ENCODE measurements at regions not wholly inside any gene's neighbourhood (a gene's known extent, or its start where the extent isn't known, plus 50 kb on each side); places are given as distances from the start of the nearest gene placed in this dataset.

DNA sequence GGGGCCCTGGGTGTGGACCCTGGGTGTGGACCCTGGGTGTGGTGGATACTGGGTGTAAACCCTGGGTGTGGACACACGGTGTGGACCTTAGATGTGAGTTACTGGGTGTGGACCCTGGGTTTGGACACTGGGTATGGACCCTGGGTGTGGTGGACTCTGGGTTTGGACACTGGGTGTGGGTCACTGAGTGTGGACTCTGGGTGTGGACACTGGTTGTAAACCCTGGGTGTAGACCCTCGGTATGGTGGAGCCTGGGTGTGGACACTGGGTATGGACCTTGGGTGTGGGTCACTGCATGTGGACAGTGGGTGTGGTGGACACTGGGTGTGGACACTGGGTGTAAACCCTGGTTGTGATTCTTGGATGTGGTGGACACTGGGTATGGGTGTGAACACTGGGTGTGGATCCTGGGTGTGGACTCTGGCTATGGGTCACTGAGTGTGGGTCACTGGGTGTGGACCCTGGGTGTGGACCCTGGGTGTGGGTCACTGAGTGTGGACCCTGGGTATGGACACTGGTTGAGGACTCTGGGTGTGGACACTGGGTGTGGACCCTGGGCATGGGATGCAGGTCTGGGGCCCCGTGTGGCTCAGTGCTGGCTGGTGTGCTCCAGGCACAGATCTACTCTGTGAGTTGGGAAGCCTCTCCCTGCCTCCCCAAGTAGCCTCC lies 356.2 kb downstream of the GLRX3 start:
- H3K4me3 ChIP-seq (ENCODE audit: control insufficient read depth in 1 of 2, extremely low read depth in 1 of 2, low read length in 1 of 2) = no peak overlapping the region
- H3K4me1 Mint-ChIP-seq = no peaks in the 10 kb centered on the region
- no peaks in the 10 kb centered on the region for H3K4me1 ChIP-seq (ENCODE audit: control insufficient read depth in 1 of 2, extremely low read depth in 1 of 2, insufficient read depth in 2 of 2, low read length in 2 of 2)
- H3K36me3 Mint-ChIP-seq = no peaks in the 10 kb centered on the region
- H3K27ac ChIP-seq (ENCODE audit: low read length) = no peak overlapping the region
- peaks cover 0 to 3% of the 10 kb centered on the region in 2 donors for H3K27me3 Mint-ChIP-seq
- H3K9me3 Mint-ChIP-seq = no peaks in the 10 kb centered on the region
- no peaks in the 10 kb centered on the region for H3K9me3 ChIP-seq
- no peak for ATAC-seq (replicated peaks in 1 of 4)
- no peaks in the 10 kb centered on the region for H3K36me3 ChIP-seq (ENCODE audit: control insufficient read depth in 2 of 2, extremely low read depth in 1 of 2, insufficient read depth in 1 of 2, low read length in 1 of 2)
- CTCF ChIA-PET = no interaction called here
- WGBS (ENCODE audit: insufficient coverage) = 74% methylated on average over 3 of the region's 3 CpGs
- no peak overlapping the region for H3K27ac Mint-ChIP-seq
- POLR2A ChIA-PET = no interaction called here
- H3K4me3 Mint-ChIP-seq = no peak overlapping the region
- H3K27me3 ChIP-seq (replicated peaks in 1 of 2; ENCODE audit: control insufficient read depth in 2 of 2, extremely low read depth in 1 of 2, insufficient read depth in 2 of 2, low read length in 1 of 2) = peaks cover 0 to 3% of the 10 kb centered on the region in 2 experiments
- DNase-seq = no peak

- Mint-ChIP-seq H3K36me3 (no peaks in the 10 kb centered on the region), H3K4me3 (no peak overlapping the region), H3K27me3 (peaks cover 0 to 3% of the 10 kb centered on the region in 2 donors), H3K4me1 (no peaks in the 10 kb centered on the region), H3K9me3 (no peaks in the 10 kb centered on the region), H3K27ac (no peak overlapping the region)
- ChIA-PET POLR2A (no interaction called here), CTCF (no interaction called here)
- DNase-seq = no peak
- no peak for ATAC-seq (replicated peaks in 1 of 4)
- Histone ChIP-seq H3K27me3 (replicated peaks in 1 of 2; ENCODE audit: control insufficient read depth in 2 of 2, extremely low read depth in 1 of 2, insufficient read depth in 2 of 2, low read length in 1 of 2) (peaks cover 0 to 3% of the 10 kb centered on the region in 2 experiments), H3K36me3 (ENCODE audit: control insufficient read depth in 2 of 2, extremely low read depth in 1 of 2, insufficient read depth in 1 of 2, low read length in 1 of 2) (no peaks in the 10 kb centered on the region), H3K27ac (ENCODE audit: low read length) (no peak overlapping the region), H3K4me3 (ENCODE audit: control insufficient read depth in 1 of 2, extremely low read depth in 1 of 2, low read length in 1 of 2) (no peak overlapping the region), H3K4me1 (ENCODE audit: control insufficient read depth in 1 of 2, extremely low read depth in 1 of 2, insufficient read depth in 2 of 2, low read length in 2 of 2) (no peaks in the 10 kb centered on the region), H3K9me3 (no peaks in the 10 kb centered on the region)
- 78% methylated on average over 9 of the region's 13 CpGs for WGBS (ENCODE audit: insufficient coverage)
These were observed 356.8 kb downstream of the GLRX3 start for GRCh38 chr10:130493021-130493420.

- no peak for ATAC-seq (replicated peaks in 1 of 4)
- POLR2A ChIA-PET = no interaction called here
- no peak overlapping the region for H3K27ac Mint-ChIP-seq
- Histone ChIP-seq H3K27ac (ENCODE audit: low read length) (no peak overlapping the region), H3K9me3 (no peaks in the 10 kb centered on the region), H3K36me3 (ENCODE audit: control insufficient read depth in 2 of 2, extremely low read depth in 1 of 2, insufficient read depth in 1 of 2, low read length in 1 of 2) (no peaks in the 10 kb centered on the region), H3K27me3 (replicated peaks in 1 of 2; ENCODE audit: control insufficient read depth in 2 of 2, extremely low read depth in 1 of 2, insufficient read depth in 2 of 2, low read length in 1 of 2) (peaks cover 0 to 3% of the 10 kb centered on the region in 2 experiments), H3K4me1 (ENCODE audit: control insufficient read depth in 1 of 2, extremely low read depth in 1 of 2, insufficient read depth in 2 of 2, low read length in 2 of 2) (no peaks in the 10 kb centered on the region), H3K4me3 (ENCODE audit: control insufficient read depth in 1 of 2, extremely low read depth in 1 of 2, low read length in 1 of 2) (no peak overlapping the region)
- H3K36me3 Mint-ChIP-seq = no peaks in the 10 kb centered on the region
- H3K4me1 Mint-ChIP-seq = no peaks in the 10 kb centered on the region
- no peaks in the 10 kb centered on the region for H3K9me3 Mint-ChIP-seq
- DNase-seq = no peak
- 89% methylated on average over 17 of the region's 25 CpGs for WGBS (ENCODE audit: insufficient coverage)
- H3K27me3 Mint-ChIP-seq = peaks cover 0 to 3% of the 10 kb centered on the region in 2 donors
- no peak overlapping the region for H3K4me3 Mint-ChIP-seq
- CTCF ChIA-PET = no interaction called here
These were observed 357.4 kb downstream of the GLRX3 start for GRCh38 chr10:130493446-130494145.

DNA sequence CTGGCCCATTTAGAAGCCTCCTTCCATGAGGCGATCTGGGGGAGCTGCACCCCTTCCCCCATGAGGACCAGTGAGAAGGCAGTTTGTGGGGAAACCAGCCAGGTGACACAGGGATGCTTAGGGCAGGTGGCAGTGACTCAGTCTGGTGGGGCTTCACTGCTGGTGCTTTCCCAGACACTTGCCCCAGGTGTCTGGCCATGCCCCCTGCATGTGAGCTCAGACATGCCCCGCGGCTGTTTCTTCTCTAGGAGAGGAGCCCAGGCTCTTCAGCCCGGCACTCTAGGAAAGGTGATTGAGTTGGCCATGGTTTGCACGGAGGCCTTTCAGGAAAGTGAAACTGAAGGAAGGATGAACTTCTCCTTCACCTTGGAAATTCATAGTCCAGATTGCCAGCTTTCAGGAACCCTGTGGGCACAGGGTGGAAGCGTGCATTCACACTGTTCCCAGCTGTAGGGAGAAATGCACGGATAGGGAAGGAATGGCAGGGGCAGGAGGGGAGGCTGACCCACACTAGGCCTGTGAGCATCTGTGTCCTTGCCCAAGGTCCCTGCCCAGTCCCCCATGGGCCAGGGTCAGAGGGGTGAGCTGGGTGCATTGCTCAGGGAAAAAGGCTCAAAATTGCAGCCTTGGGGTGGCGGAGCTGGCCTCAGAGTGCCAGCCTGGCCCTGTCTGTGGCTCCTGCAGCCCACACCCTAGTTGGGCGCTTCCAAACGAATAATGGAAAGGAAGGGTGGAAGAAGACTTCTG lies 359.1 kb downstream of the GLRX3 start:
- CTCF ChIA-PET = no interaction called here
- Mint-ChIP-seq H3K27ac (no peak overlapping the region), H3K27me3 (peaks cover 3 to 6% of the 10 kb centered on the region in 2 donors), H3K4me3 (no peak overlapping the region), H3K36me3 (no peaks in the 10 kb centered on the region), H3K4me1 (no peaks in the 10 kb centered on the region), H3K9me3 (no peaks in the 10 kb centered on the region)
- no peak overlapping the region for H3K27ac ChIP-seq (ENCODE audit: low read length)
- H3K4me1 ChIP-seq (ENCODE audit: control insufficient read depth in 1 of 2, extremely low read depth in 1 of 2, insufficient read depth in 2 of 2, low read length in 2 of 2) = no peaks in the 10 kb centered on the region
- H3K27me3 ChIP-seq (replicated peaks in 1 of 2; ENCODE audit: control insufficient read depth in 2 of 2, extremely low read depth in 1 of 2, insufficient read depth in 2 of 2, low read length in 1 of 2) = peaks cover 0 to 5% of the 10 kb centered on the region in 2 experiments
- H3K4me3 ChIP-seq (ENCODE audit: control insufficient read depth in 1 of 2, extremely low read depth in 1 of 2, low read length in 1 of 2) = no peak overlapping the region
- no peak for DNase-seq
- no peaks in the 10 kb centered on the region for H3K9me3 ChIP-seq
- POLR2A ChIA-PET = no interaction called here
- WGBS (ENCODE audit: insufficient coverage) = 68% methylated on average over 5 of the region's 10 CpGs
- no peaks in the 10 kb centered on the region for H3K36me3 ChIP-seq (ENCODE audit: control insufficient read depth in 2 of 2, extremely low read depth in 1 of 2, insufficient read depth in 1 of 2, low read length in 1 of 2)
- no peak for ATAC-seq (replicated peaks in 1 of 4)

DNA sequence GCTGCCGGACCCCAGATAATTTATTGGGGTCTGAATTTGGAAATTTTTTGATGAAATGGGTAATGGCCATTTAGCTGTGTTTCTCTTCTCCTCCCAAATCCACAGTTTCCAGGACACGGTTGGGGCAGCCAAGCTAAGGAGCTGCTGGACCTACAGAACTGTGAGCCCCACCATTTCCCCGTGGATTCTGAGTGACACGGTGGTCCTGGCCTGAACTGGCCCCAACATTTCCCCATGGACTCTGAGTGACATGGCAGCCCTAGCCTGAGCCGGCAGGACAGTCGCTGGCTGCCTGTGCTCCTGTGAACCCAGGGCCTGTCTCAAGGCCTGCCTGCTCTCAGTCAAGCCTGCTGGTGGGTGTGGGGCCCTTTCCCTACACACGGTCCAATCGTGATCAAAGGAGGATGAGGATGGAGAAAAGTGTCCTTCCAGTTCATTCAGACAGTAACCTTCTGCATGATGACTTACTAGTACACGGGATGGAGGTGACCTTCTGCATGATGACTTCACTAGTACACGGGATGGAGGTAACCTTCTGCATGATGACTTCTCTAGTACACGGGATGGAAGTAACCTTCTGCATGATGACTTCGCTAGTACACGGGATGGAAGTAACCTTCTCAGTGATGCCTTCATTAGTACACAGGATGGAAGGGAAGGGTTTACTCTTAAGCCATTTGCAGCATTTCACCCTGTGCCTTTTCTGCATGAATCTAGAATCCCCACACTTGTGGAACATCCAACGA lies 359.9 kb downstream of the GLRX3 start:
- no peaks in the 10 kb centered on the region for H3K9me3 ChIP-seq

More for the DNA sequence above, 359.9 kb downstream of the GLRX3 start:
- ATAC-seq (replicated peaks in 1 of 4) (peak in 2 of 4 experiments; percentile 15 to 21), DNase-seq (peak in 1 of 35 experiments; percentile 4)
- Mint-ChIP-seq H3K4me1 (no peaks in the 10 kb centered on the region), H3K27ac (no peak overlapping the region), H3K9me3 (no peaks in the 10 kb centered on the region), H3K27me3 (peaks cover 3 to 6% of the 10 kb centered on the region in 2 donors), H3K36me3 (no peaks in the 10 kb centered on the region), H3K4me3 (no peak overlapping the region)
- 80% methylated on average over 9 of the region's 14 CpGs for WGBS (ENCODE audit: insufficient coverage)
- H3K4me1 ChIP-seq (ENCODE audit: control insufficient read depth in 1 of 2, extremely low read depth in 1 of 2, insufficient read depth in 2 of 2, low read length in 2 of 2) = no peaks in the 10 kb centered on the region
- peaks cover 0 to 6% of the 10 kb centered on the region in 2 experiments for H3K27me3 ChIP-seq (replicated peaks in 1 of 2; ENCODE audit: control insufficient read depth in 2 of 2, extremely low read depth in 1 of 2, insufficient read depth in 2 of 2, low read length in 1 of 2)
- POLR2A ChIA-PET = no interaction called here
- H3K36me3 ChIP-seq (ENCODE audit: control insufficient read depth in 2 of 2, extremely low read depth in 1 of 2, insufficient read depth in 1 of 2, low read length in 1 of 2) = no peaks in the 10 kb centered on the region
- H3K4me3 ChIP-seq (ENCODE audit: control insufficient read depth in 1 of 2, extremely low read depth in 1 of 2, low read length in 1 of 2) = no peak overlapping the region
- H3K27ac ChIP-seq (ENCODE audit: low read length) = no peak overlapping the region
- CTCF ChIA-PET = no interaction called here

All from T-cell (primary cell).